ENCODE measurements at regions not wholly inside any gene's neighbourhood (a gene's known extent, or its start where the extent isn't known, plus 50 kb on each side); places are given as distances from the start of the nearest gene placed in this dataset.

DNA sequence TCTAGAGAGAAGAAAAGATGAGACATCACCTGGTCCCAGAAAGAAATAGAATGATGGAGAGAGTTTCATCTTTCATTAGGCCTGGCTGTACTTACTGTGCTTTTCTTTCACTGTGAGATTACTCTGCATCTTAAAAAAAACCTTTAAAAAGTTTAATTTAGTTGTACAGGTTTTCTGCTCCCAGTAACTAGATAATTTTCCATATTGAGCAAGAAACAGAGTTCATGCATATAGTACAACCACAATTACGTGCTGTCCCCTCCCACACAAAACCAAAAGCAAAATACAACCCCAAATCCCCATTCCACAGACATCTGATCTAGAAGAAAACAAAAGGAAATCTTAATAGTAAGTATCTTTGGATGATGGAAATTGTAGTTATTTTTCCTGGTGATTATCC lies 371.2 kb downstream of the SH2D1A start:
- H3K4me2 ChIP-seq (ENCODE audit: insufficient read depth, insufficient read length, low read length): no peak overlapping the region
- no peak overlapping the region for H2BK12ac ChIP-seq (ENCODE audit: insufficient read length, low read depth, low read length)
- H4K8ac ChIP-seq (replicated peaks; ENCODE audit: insufficient read length, low read depth, low read length): no peak overlapping the region
- TF ChIP-seq, protein P1, sequence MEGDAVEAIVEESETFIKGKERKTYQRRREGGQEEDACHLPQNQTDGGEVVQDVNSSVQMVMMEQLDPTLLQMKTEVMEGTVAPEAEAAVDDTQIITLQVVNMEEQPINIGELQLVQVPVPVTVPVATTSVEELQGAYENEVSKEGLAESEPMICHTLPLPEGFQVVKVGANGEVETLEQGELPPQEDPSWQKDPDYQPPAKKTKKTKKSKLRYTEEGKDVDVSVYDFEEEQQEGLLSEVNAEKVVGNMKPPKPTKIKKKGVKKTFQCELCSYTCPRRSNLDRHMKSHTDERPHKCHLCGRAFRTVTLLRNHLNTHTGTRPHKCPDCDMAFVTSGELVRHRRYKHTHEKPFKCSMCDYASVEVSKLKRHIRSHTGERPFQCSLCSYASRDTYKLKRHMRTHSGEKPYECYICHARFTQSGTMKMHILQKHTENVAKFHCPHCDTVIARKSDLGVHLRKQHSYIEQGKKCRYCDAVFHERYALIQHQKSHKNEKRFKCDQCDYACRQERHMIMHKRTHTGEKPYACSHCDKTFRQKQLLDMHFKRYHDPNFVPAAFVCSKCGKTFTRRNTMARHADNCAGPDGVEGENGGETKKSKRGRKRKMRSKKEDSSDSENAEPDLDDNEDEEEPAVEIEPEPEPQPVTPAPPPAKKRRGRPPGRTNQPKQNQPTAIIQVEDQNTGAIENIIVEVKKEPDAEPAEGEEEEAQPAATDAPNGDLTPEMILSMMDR (conservative IDR thresholded peaks at IDR 0.05): no peak
- no peak overlapping the region for H2BK20ac ChIP-seq (ENCODE audit: low read depth, low read length, poor library complexity, severe bottlenecking)
- WGBS (ENCODE audit: extremely low coverage, insufficient read length, low lambda C conversion rate): no CpG with 5 or more reads among the region's 1 CpG
- H3K9ac ChIP-seq (ENCODE audit: extremely low read depth, insufficient read length, low read length): no peak overlapping the region
- H2BK120ac ChIP-seq (ENCODE audit: low read depth, low read length, poor library complexity, severe bottlenecking): no peak overlapping the region
- no peaks in the 10 kb centered on the region for H4K20me1 ChIP-seq (ENCODE audit: control insufficient read depth, insufficient read depth, insufficient read length)
- H2BK5ac ChIP-seq (ENCODE audit: insufficient read length, low read length): no peak overlapping the region
- H3K23ac ChIP-seq (ENCODE audit: insufficient read length, low read depth, low read length): no peak overlapping the region
- Mint-ChIP-seq H3K27me3 (ENCODE audit: low read depth) (no peaks in the 10 kb centered on the region), H3K4me3 (no peak overlapping the region), H3K27ac (no peak overlapping the region), H3K4me1 (0 out of 4 replicates have a peak, but pooled peaks cover 0 to 3% of the 10 kb centered on the region in 2 experiments), H3K9me3 (peaks cover 0 to 3% of the 10 kb centered on the region in 2 experiments; a peak in 1 of 5 replicates), H3K36me3 (ENCODE audit: insufficient read depth in 1 of 3, low read depth in 3 of 3) (no peaks in the 10 kb centered on the region)
- no peak overlapping the region for H3K4ac ChIP-seq (ENCODE audit: low read depth, low read length)
- no peak overlapping the region for H3T11ph ChIP-seq (ENCODE audit: low read length)
- no peak overlapping the region for H3K27ac ChIP-seq (ENCODE audit: insufficient read length, low read depth, low read length)
- H3K79me2 ChIP-seq (ENCODE audit: insufficient read depth, low read length): no peaks in the 10 kb centered on the region
- no peaks in the 10 kb centered on the region for H3K9me3 ChIP-seq (ENCODE audit: control insufficient read depth, low read depth, low read length)
- H3K4me1 ChIP-seq (ENCODE audit: insufficient read depth, low read length): no peaks in the 10 kb centered on the region
- no peaks in the 10 kb centered on the region for H3K27me3 ChIP-seq (ENCODE audit: insufficient read depth, low read length)
- H4K91ac ChIP-seq (ENCODE audit: insufficient read length, low read depth, low read length): no peak overlapping the region
- no peak overlapping the region for H3K14ac ChIP-seq (ENCODE audit: insufficient read depth, low read length)
- H2AFZ ChIP-seq (ENCODE audit: low read length): no peak overlapping the region
- H2AK5ac ChIP-seq (ENCODE audit: insufficient read length, low read length): no peak overlapping the region
- H2BK15ac ChIP-seq (ENCODE audit: low read depth, low read length): no peak overlapping the region
- H4K5ac ChIP-seq (ENCODE audit: insufficient read length, low read depth, low read length): no peak overlapping the region
- DNase-seq: no peak
- H3K18ac ChIP-seq (ENCODE audit: insufficient read length, low read depth, low read length): no peak overlapping the region
- H3K23me2 ChIP-seq (ENCODE audit: insufficient read length, low read depth, low read length, poor library complexity, severe bottlenecking): no peaks in the 10 kb centered on the region
- H3K79me1 ChIP-seq (ENCODE audit: insufficient read depth, low read depth, low read length, poor library complexity, severe bottlenecking): no peaks in the 10 kb centered on the region
- no peak overlapping the region for H3K56ac ChIP-seq (ENCODE audit: insufficient read length, low read depth, low read length)
